K562 (cell line): ENCODE measurements at regions not wholly inside any gene's neighbourhood (a gene's known extent, or its start where the extent isn't known, plus 50 kb on each side); places are given as distances from the start of the nearest gene placed in this dataset.

Source experiments
- ATAC-seq: fragments of 200-7000 bp; cut with Tn5 transposase; 3 replicates; pipeline ENCODE4 v1.9.1; 2020; ENCODE audit warnings: moderate library complexity
- BruUV-seq: library from RNA; stranded (reverse); fragments of 400-500 nt; replicated peaks from 2 replicates; lab custom pipeline; 2021; lab: Mats Ljungman, UMichigan
- CTCF ChIA-PET: fragments of 300-600 bp; formaldehyde crosslinking; extraction: SDS; loops from one replicate; lab custom pipeline; 2021; ENCODE audit warnings: low intra/inter-chr PET ratio; lab: Yijun Ruan, JAX
- POLR2A ChIA-PET: fragments of 300-600, 350-650 bp; sonication (Branson Sonifier 250); formaldehyde crosslinking; extraction: SDS; loops from one replicate; lab custom pipeline; 2021; ENCODE audit warnings: antibody characterized with exemption, inconsistent platforms; lab: Yijun Ruan, JAX
- DNase-seq, 4 experiments: peaks; one replicate each; pipeline versions ENCODE4 v3.0.0 to v3.0.0-alpha.2; 2011 to 2018; ENCODE audit warnings: low spot score in 3 of 4, mixed read lengths in 3 of 4; ENCODE audit errors: extremely low read depth in 1 of 4
- FAIRE-seq: peaks from 2 replicates; lab custom pipeline; 2011; peaks lifted over from hg19 to GRCh38; lab: Jason Lieb, UNC
- H2AFZ ChIP-seq: 2 replicates; pipeline ENCODE4 v1.6.0; 2011; ENCODE audit warnings: low read depth, low read length, control low read depth, inconsistent platforms
- H3K27ac ChIP-seq: fragments of 200-600 bp; 3 replicates; pipeline ENCODE4 v1.8.0; 2011; ENCODE audit warnings: low read depth, mild to moderate bottlenecking, control low read depth, inconsistent platforms, low read length, moderate library complexity, mixed read lengths; ENCODE audit errors: extremely low read depth
- H3K27me3 ChIP-seq, 2 experiments: fragments of 300-600 bp in 1 of 2; 2 replicates in 1 of 2; 3 replicates in 1 of 2; pipeline versions ENCODE4 v1.6.0 to v1.8.0; 2011; ENCODE audit warnings: inconsistent platforms in 2 of 2, low read length in 2 of 2, mild to moderate bottlenecking in 1 of 2, mixed read lengths in 1 of 2, moderate library complexity in 1 of 2; ENCODE audit not compliant: control insufficient read depth in 2 of 2, insufficient read depth in 2 of 2
- H3K36me3 ChIP-seq: fragments of 300-600 bp; 3 replicates; pipeline ENCODE4 v1.8.0; 2011; ENCODE audit warnings: mild to moderate bottlenecking, low read length, inconsistent platforms; ENCODE audit not compliant: control insufficient read depth, insufficient read depth
- H3K4me1 ChIP-seq, 2 experiments: fragments of 200-600 bp in 1 of 2; replicated peaks in 1 of 2; 2 replicates in 1 of 2; 3 replicates in 1 of 2; pipeline versions ENCODE4 v1.5.1 to v1.8.0; 2011; ENCODE audit warnings: inconsistent platforms in 2 of 2, low read length in 2 of 2, mild to moderate bottlenecking in 1 of 2, mixed read lengths in 1 of 2, moderate library complexity in 1 of 2; ENCODE audit not compliant: control insufficient read depth in 2 of 2, insufficient read depth in 2 of 2
- H3K4me2 ChIP-seq: 2 replicates; pipeline ENCODE4 v1.6.1; 2011; ENCODE audit warnings: low read length, control low read depth, inconsistent platforms, mixed read lengths; ENCODE audit not compliant: insufficient read depth
- H3K4me3 ChIP-seq: fragments of 200-600 bp; sonication (generic), shearing (Covaris generic); 2 replicates; pipeline ENCODE4 v1.5.1; 2016; ENCODE audit warnings: control low read depth, inconsistent platforms
- H3K79me2 ChIP-seq: fragments of 200-600 bp; 3 replicates; pipeline ENCODE4 v1.8.0; 2011; ENCODE audit warnings: low read length, inconsistent platforms; ENCODE audit not compliant: control insufficient read depth, insufficient read depth
- H3K9ac ChIP-seq, 2 experiments: 2 replicates each; pipeline versions ENCODE4 v1.6.0 to v1.6.1; 2011; ENCODE audit warnings: low read depth in 2 of 2, low read length in 2 of 2, control low read depth in 1 of 2, inconsistent platforms in 1 of 2, mild to moderate bottlenecking in 1 of 2, mixed read lengths in 1 of 2; ENCODE audit not compliant: insufficient read depth in 1 of 2
- H3K9me1 ChIP-seq: one replicate; pipeline ENCODE4 v1.6.0; 2011; ENCODE audit warnings: inconsistent platforms, mild to moderate bottlenecking, low read length, moderate library complexity; ENCODE audit not compliant: control insufficient read depth, insufficient read depth
- H3K9me3 ChIP-seq: replicated peaks from 2 replicates; pipeline ENCODE4 v1.5.1; 2011; ENCODE audit warnings: low read depth, low read length, inconsistent platforms; ENCODE audit not compliant: control insufficient read depth, insufficient read depth
- H4K20me1 ChIP-seq: replicated peaks from 2 replicates; pipeline ENCODE4 v1.6.1; 2011; ENCODE audit warnings: low read length, inconsistent platforms, mixed read lengths; ENCODE audit not compliant: control insufficient read depth, insufficient read depth
- BCOR ChIP-seq: fragments of 450-650 bp; IDR thresholded peaks from 2 replicates; pipeline ENCODE4 v1.6.1; 2016
- CBFA2T2 ChIP-seq: fragments of 450-650 bp; conservative IDR thresholded peaks from 2 replicates; pipeline ENCODE4 v1.6.1; 2017; ENCODE audit warnings: mild to moderate bottlenecking
- CTBP1 ChIP-seq: fragments of 450-650 bp; IDR thresholded peaks from 2 replicates; pipeline ENCODE4 v1.6.1; 2016; ENCODE audit warnings: borderline replicate concordance
- FOXK1 ChIP-seq: sonication (generic); formaldehyde crosslinking; IDR thresholded peaks from 2 replicates; pipeline ENCODE4 v1.8.0; 2022; ENCODE audit warnings: missing genetic modification reagents, mild to moderate bottlenecking, borderline replicate concordance
- FOXP1 ChIP-seq: sonication (generic); formaldehyde crosslinking; IDR thresholded peaks from 2 replicates; pipeline ENCODE4 v1.8.0; 2022; ENCODE audit warnings: mild to moderate bottlenecking, missing genetic modification reagents
- KDM1A ChIP-seq, 2 experiments: fragments of 450-650 bp; IDR thresholded peaks; 2 replicates each; pipeline ENCODE4 v1.6.1; 2016; ENCODE audit warnings: mild to moderate bottlenecking in 2 of 2
- L3MBTL2 ChIP-seq: fragments of 450-650 bp; IDR thresholded peaks from 2 replicates; pipeline ENCODE4 v1.6.1; 2016; ENCODE audit warnings: mild to moderate bottlenecking, moderate library complexity
- MAFF ChIP-seq: IDR thresholded peaks from 2 replicates; pipeline ENCODE4 v1.6.1; 2012; ENCODE audit warnings: low read length, improper control_type of control experiment
- MXI1 ChIP-seq: IDR thresholded peaks from 2 replicates; pipeline ENCODE4 v1.6.1; 2011; ENCODE audit warnings: low read depth, mild to moderate bottlenecking, improper control_type of control experiment, low read length
- SMAD1 ChIP-seq: fragments of 150-350 bp; IDR thresholded peaks from 2 replicates; pipeline ENCODE4 v1.6.1; 2014; ENCODE audit warnings: low read length, low read depth; ENCODE audit not compliant: partially characterized antibody
- ZC3H8 ChIP-seq: fragments of 450-650 bp; IDR thresholded peaks from 2 replicates; pipeline ENCODE4 v1.6.1; 2017
- WGBS: fragments of 100-300 bp; shearing (Covaris generic); methylation state at CpG from one replicate; pipeline ENCODE4 v1.1.6; 2016; ENCODE audit warnings: low coverage, mixed read lengths; ENCODE audit not compliant: insufficient coverage; ENCODE audit errors: missing lambda C conversion rate; 5-methylcytosine and 5-hydroxymethylcytosine counted together
- in situ Hi-C: fragments of 300-500 bp; cut with MboI; formaldehyde crosslinking; loops from 4 replicates; pipeline ENCODE4 v1.15.0; 2018; ENCODE audit warnings: inconsistent platforms, mixed read lengths
- intact Hi-C: fragments of 100-400 bp; cut with micrococcal nuclease; formaldehyde crosslinking; loops from 2 replicates; pipeline ENCODE4 v1.14.2; 2022

- WGBS: 0% methylated on average over 3 of the region's 3 CpGs
- ATAC-seq (no peak), DNase-seq (no peak), FAIRE-seq (no peak)
- no peaks in the 10 kb centered on the region for H3K79me2 ChIP-seq
- no TSS peak for BruUV-seq
- ChIA-PET CTCF (no interaction called here), POLR2A (no interaction called here)
- no peak overlapping the region for H3K27ac ChIP-seq
- TF ChIP-seq CTBP1: no peak
- TF ChIP-seq BCOR: no peak
- H3K4me3 ChIP-seq: no peak overlapping the region
- no peaks in the 10 kb centered on the region; the same call in 1 of the 2 replicates for H3K9me3 ChIP-seq
- intact Hi-C loops (no loop called here), in situ Hi-C loops (no loop called here)
- H3K9ac ChIP-seq: no peak overlapping the region
- no peaks in the 10 kb centered on the region for H3K27me3 ChIP-seq
- H4K20me1 ChIP-seq: no peaks in the 10 kb centered on the region
- H2AFZ ChIP-seq: no peak overlapping the region
- no peak overlapping the region for H3K4me2 ChIP-seq
- H3K36me3 ChIP-seq: no peaks in the 10 kb centered on the region
- H3K4me1 ChIP-seq: no peaks in the 10 kb centered on the region
- H3K9me1 ChIP-seq: no peaks in the 10 kb centered on the region
Measured at GRCh38 chr18:41576643-41577042, 378.4 kb upstream of the PIK3C3 start.

DNA sequence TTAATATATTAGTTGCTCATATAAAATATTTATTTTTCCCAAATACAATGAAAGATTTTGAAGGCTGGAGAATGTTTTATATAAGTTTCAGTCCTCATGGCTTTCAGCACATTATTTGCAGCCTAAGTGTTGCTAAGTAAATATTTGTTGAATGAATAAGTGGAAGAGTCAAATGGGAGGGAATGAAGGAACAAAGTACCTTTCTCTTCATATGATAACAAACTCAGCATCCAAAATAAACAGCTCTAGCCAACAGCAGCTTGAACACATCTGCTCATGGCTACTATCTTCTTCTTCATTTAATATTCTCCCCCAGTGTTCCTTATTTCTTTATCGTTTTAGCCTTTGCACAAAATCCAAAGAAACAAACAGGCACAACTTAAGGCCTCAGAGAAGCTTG, 385.2 kb upstream of the PIK3C3 start:
- H3K4me1 ChIP-seq: no peaks in the 10 kb centered on the region
- in situ Hi-C loops (no loop called here), intact Hi-C loops (no loop called here)
- no peaks in the 10 kb centered on the region for H3K79me2 ChIP-seq
- H3K27ac ChIP-seq: no peak overlapping the region
- 5% methylated on average over 1 of the region's 1 CpG for WGBS
- TF ChIP-seq SMAD1: no peak
- no peak for TF ChIP-seq FOXP1
- no peak for TF ChIP-seq FOXK1 (CRISPR knock-in tag)
- TF ChIP-seq MAFF: no peak
- TF ChIP-seq ZC3H8: no peak
- no peak for TF ChIP-seq L3MBTL2
- TF ChIP-seq KDM1A (IDR thresholded peaks at IDR 0.05): no peak
- no peak for TF ChIP-seq MXI1
- no peak for TF ChIP-seq CBFA2T2
- H3K9me3 ChIP-seq: no peaks in the 10 kb centered on the region
- CTCF ChIA-PET: no interaction called here
- H3K9me1 ChIP-seq: no peaks in the 10 kb centered on the region
- no TSS peak for BruUV-seq
- H3K4me3 ChIP-seq: no peak overlapping the region
- POLR2A ChIA-PET: no interaction called here
- H2AFZ ChIP-seq: no peak overlapping the region
- H3K27me3 ChIP-seq: no peaks in the 10 kb centered on the region
- DNase-seq (no peak), FAIRE-seq (no peak), ATAC-seq (no peak)
- H3K36me3 ChIP-seq: no peaks in the 10 kb centered on the region
- no peak overlapping the region for H3K4me2 ChIP-seq
- H3K9ac ChIP-seq: no peak overlapping the region
- no peaks in the 10 kb centered on the region for H4K20me1 ChIP-seq
